Inflammatory macrophage (primary cell): ENCODE measurements at regions not wholly inside any gene's neighbourhood (a gene's known extent, or its start where the extent isn't known, plus 50 kb on each side); places are given as distances from the start of the nearest gene placed in this dataset.
"Not testable (repeated sequence)": the region's sequence is repeated elsewhere in the genome, so short reads cannot be mapped to it uniquely, and the experiment has no call there.

Experiments used
- DNase-seq, 2 donors: peaks; one replicate each; pipeline ENCODE4 v3.0.0-alpha.2; 2020 to 2022

- no peak for DNase-seq
Observed at GRCh38 chr12:23197266-23197665, 572.3 kb downstream of the ETNK1 start.

GRCh38 chr12:23202728-23203127 lies 577.8 kb downstream of the ETNK1 start:
- DNase-seq, result no peak

DNA sequence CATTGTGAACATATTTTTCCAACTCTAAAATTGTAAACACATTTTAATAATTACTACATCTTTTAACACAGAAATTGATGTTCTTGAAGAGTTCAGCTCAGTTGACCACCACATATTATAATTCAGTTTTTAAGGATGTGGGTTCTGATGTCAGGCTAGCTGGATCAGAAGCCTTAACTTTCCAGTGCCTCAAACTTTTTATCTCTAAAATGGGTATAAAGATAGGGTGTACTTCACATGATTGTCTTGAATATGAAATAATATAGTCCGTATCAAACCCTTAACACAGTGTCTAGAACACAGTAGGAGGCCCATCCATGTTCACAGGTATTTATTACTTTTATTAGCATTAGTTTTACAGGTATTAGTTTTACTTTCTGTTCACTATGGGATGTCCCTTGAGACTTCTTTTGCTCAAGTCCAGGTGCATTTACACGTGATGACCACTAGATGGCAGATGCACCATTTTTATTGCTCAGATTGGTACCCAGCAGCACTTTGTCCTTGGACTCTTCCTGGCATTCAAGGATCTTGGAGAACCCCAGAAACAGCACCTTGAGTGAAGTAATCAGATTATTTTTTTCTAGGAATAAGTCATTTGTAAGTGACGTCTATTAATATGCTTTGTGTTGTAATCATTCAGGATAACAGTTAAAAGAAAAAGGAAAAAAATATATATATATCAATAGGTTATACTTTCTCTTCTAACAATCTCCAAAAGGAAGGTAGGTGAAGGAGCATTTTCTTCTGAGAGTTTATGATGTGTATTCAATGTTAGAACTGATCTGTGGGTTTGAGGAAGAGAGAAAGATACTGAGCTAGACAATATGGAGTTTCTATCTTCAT lies 580.2 kb downstream of the ETNK1 start:
- DNase-seq, result peak; percentile 29 to 49

- no peak for DNase-seq
Observed at GRCh38 chr12:23209793-23210192, 584.8 kb downstream of the ETNK1 start.

DNA sequence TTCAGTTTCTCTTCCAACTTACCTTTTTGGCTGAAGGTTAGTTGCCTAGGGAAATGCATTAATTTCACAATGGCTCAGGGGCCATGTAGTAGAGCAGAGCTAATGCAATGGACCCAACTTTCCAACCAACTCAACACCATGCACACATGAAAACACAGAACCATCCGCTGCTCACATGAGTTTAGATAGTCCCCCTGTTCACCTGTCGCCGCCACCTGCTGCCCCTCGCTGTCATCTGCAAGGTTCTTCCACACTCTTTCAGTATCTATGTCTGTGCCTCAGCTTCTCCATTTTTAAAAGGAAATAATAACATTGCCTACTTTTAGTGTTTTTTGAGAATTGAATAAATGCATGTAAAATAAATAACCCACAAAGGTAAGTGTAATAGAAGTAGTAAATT lies 585.6 kb downstream of the ETNK1 start:
- no peak for DNase-seq

- DNase-seq, result no peak
Observed at GRCh38 chr12:23211384-23212320, 586.7 kb downstream of the ETNK1 start.

GRCh38 chr12:23217158-23217557 lies 592.2 kb downstream of the ETNK1 start:
- no peak for DNase-seq

- DNase-seq, result no peak
Observed at GRCh38 chr12:23217667-23218066, 592.7 kb downstream of the ETNK1 start.

GRCh38 chr12:23221066-23221465 lies 596.1 kb downstream of the ETNK1 start:
- DNase-seq, result no peak

DNA sequence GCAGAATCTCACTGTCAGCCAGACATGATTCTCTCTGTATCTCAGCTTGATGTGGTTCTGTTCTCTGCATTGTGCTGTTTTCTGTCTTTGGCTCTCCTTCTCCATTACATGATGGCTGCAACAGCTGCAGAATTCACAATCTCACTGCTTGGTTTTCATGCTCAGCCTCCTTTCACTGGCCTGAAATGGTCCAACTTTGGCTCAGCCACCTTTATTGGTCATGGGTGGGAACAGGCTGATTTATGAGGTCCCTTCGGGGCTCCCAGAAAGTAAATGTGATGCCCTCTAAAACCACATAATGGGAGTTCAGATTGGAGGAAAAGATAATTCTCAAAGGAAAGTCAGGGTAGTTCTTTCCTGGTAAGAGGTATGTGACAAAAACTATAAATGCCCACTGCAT lies 597.0 kb downstream of the ETNK1 start:
- DNase-seq, result no peak

DNA sequence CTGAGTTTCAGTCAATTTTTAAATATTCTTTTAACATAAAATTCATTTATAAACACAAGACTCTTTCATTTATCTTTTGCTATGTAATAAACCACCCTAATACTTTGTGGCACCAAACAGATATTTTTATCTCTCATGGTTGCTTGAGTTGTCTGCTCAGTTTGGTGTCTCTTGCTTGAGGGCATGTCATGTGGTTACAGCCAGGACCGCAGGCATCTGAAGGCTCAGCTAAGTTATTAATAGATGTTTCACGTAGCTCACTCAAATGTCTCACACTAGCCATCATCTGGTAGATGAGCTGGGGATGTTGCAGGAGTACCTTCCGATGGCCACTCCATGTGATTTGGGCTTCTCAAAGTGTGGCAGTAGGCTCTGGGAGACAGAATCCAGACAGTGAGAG lies 597.8 kb downstream of the ETNK1 start:
- DNase-seq, result no peak

- DNase-seq, result no peak
Observed at GRCh38 chr12:23228101-23228500, 603.1 kb downstream of the ETNK1 start.

DNA sequence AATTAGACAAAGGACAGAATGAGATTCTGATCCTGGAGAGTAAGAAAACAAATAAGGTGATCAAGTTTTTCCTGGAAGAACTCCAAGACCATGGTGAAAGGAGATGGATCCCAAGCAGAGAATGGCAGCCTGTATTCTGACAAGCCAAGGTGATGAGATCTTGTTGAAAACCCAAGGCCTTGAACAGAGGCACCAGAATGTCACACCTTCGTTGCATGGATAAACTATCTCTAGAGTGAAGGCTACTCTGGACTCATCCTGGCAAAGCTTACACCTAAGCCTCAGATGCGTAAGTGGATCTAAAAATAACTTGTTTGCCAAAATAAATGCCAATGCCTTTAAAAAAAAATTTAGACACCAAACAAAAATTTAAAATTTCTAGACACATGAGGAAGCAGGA lies 605.9 kb downstream of the ETNK1 start:
- no peak for DNase-seq

GRCh38 chr12:23236066-23236780 lies 611.3 kb downstream of the ETNK1 start:
- no peak for DNase-seq

- no peak for DNase-seq
Observed at GRCh38 chr12:23236811-23237210, 611.8 kb downstream of the ETNK1 start.

DNA sequence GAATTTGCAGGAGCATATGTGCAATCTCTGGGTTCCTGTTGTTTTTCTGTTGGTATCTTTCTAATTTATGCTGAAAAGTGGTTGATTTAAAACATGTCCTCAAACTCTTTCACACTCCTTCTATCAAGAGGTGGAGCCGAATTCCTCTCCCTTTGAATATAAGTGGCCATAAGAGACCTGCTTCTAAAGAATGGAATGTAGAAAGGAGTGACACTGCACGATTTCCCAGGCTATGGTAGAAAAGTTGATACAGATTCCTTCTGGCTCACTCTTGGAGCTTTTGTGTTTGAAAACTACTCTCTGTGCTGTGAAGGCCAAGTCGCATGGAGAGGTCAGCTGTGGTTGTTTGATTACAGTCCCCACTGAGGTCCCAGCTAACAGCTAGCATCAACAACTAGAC lies 613.2 kb downstream of the ETNK1 start:
- DNase-seq, result no peak

- no peak for DNase-seq
Observed at GRCh38 chr12:23238957-23239356, 614.0 kb downstream of the ETNK1 start.

DNA sequence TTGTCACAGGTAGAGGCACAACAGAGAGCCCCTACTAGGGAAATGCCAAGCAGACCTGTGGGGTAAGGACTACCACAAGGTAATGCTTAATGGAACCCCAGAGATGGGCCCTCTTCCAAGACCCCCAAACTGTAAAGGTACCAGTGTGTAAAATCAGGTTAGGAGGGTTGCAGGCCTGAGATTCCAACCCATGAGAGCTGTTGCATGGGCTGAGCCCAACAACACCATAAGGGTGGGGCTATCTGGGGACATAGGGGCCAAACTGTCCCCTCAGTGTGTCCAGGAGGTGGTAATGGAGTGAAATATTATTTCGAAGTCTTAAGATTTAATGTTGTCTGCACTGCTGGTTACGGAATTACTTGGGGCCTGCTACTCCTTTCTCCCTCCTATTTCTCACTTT lies 620.2 kb downstream of the ETNK1 start:
- no peak for DNase-seq

DNA sequence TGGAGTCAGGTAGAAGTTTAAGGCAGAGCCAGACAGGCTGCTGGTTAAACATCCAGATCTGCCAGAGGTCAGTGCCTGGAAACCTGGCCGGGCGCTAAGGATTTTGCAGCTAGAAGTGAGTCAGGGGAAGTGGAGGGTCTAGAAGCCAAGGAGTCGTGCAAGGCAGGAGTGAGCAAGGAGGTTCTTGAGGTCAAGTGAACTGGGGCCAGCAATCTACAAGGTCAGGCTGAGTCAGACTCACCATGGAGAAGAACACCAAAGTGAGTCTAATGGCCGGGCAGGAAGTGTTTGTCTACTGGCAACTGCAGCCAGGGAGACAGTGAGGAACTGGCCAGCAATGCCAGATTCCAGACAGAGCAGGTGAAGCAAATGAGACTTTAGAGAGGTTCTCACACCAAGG lies 628.2 kb downstream of the ETNK1 start:
- no peak for DNase-seq

- DNase-seq, result not testable (repeated sequence)
Observed at GRCh38 chr12:23253910-23254309, 628.9 kb downstream of the ETNK1 start.

- no peak for DNase-seq
Observed at GRCh38 chr12:23259558-23259957, 634.6 kb downstream of the ETNK1 start.

DNA sequence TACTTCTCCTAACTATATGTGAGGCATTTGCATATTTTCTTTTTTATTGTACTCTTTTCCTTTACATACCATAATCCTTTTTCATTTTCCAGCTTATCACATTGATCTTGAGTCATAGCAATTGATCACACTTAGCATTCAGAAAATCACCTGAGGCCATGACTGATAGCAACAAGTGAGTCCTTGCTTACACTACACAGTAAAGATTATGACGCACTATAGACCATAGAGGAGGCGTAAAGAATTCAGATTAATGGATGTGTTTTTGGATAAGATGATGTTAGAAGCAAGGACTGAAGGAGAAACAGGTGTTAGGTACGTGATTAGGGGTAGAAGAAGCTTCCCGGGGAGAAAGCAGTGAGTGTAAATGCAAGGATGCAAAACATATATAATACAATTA lies 637.7 kb downstream of the ETNK1 start:
- DNase-seq, result no peak

GRCh38 chr12:23277831-23278230 lies 652.9 kb downstream of the ETNK1 start:
- no peak for DNase-seq
